NCI-H345 (cell line): ENCODE measurements at regions not wholly inside any gene's neighbourhood (a gene's known extent, or its start where the extent isn't known, plus 50 kb on each side); places are given as distances from the start of the nearest gene placed in this dataset.
"Not testable (repeated sequence)": the region's sequence is repeated elsewhere in the genome, so short reads cannot be mapped to it uniquely, and the experiment has no call there.

Source experiments
- DNase-seq: peaks from one replicate; lab custom pipeline; 2025; lab: John Stamatoyannopoulos, UW

DNA sequence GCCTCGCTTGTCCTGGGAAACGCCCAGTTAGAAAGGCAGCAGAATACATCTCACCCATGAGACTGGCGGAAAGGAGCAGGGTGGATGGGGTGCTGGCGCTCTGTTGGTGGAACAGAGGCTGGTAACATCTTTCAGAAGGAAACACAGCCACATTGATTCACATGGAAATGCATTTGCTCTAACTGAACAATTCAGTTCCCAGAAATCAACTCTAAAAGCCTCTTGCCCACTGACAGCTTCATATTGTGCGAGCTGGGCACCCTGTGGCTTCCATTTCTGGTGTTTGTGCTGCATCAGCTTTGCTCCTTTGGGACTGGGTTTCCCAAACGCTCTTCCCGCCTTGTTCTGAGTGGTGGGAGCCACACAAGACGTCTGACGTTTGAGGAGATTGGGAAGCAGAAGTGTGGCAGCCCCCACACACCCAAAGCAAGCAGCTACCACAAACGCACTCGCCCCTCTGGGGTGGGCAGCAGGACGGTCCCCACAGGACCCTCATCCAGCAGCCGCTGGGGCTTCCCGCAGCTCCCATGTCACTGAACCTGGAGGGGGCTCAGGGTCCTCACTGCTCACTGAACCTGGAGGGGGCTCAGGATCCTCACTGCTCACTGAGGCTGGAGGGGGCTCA lies 229.5 kb downstream of the ERMARD start:
- no peak for DNase-seq

DNA sequence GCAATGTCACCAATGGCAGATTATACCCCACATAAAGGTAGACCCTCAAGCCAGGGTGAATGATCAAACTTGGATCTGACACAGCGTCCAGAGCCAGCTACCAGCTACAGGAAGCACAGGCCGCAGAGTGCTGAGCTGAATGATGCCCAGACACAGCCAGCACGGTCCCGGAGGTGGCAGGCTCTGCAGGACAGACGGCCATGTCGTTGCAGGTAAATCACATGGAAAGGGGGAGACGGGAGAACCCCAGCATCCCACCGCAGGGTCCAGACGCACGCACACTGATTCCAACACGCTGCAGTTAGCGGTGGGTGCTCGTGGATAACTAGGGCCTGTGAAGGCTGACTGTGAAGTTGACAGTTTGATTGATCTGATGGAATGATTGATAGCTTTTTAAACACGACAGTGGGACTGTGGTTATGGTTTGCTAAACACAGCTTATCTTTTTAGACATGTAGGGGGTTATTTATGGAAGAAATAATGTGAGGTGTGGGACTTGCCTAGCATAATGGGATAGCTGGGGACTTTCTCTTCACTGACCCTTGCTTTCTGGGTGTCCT lies 228.5 kb downstream of the ERMARD start:
- DNase-seq = no peak

DNA sequence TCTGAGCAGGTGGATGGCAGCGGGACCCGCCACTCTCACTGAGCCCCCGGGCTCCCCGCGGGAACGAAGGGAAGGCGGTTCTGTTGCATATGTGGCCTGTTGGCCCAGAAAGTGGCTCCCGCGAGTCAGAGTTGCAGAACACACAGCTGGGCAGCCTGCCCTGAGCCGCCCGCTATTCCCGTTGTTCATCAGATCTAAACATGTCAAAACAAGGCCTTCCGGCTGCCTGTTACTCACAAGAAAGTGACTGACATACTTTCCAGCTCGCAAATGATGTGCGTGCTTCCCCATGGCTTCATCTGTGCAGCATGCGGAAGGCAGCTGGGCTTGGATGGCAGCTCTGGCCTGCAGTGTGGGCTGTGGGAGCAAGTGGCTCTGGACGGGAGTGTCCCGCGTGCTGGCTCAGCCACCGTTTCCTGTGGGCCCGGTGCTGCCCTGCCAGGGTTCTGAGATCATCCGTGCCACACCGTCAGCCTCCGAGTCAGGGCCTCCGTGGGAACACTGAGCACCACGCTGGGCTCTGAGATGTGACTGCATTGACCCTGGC lies 227.3 kb downstream of the ERMARD start:
- no peak for DNase-seq

- DNase-seq = no peak
These were observed 226.2 kb downstream of the ERMARD start for GRCh38 chr6:169977434-169978265.

- DNase-seq = no peak
These were observed 225.1 kb downstream of the ERMARD start for GRCh38 chr6:169976301-169977081.

DNA sequence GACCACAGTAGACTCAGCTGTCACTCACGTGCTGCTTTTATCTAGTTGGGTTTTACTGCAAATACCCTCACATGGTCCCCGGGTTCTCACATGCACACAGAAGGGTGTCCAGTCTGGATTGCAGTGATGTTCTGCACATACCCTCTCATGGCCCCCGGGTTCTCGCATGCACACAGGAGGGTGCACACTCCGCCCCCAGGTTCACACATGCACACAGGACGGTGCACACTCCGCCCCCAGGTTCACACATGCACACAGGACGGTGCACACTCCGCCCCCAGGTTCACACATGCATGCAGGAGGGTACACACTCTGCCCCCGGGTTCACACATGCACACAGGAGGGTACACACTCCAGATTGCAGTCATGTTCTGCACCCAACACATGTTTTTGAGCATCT lies 224.3 kb downstream of the ERMARD start:
- DNase-seq = no peak

DNA sequence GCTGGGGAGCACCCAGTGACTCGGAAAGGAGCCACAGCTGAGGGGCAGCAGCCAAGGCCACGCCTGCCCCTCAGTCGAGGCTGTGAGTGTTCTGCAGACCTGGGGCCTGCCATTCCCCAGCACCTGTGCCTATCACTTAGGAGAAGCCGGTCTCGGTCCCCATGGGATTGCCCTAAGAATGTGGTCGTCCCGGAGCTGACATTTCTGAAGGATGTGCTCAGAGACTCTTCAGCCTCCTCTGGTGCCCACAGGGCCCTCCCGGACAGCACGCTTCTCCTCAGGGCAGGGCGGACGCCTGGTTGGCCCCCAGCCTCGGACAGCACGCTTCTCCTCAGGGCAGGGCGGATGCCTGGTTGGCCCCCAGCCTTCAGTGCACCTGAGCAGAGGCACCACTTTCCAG lies 223.9 kb downstream of the ERMARD start:
- DNase-seq = no peak

- no peak for DNase-seq
These were observed 223.2 kb downstream of the ERMARD start for GRCh38 chr6:169974663-169975062.

- not testable (repeated sequence) for DNase-seq
These were observed 222.4 kb downstream of the ERMARD start for GRCh38 chr6:169973588-169974467.

DNA sequence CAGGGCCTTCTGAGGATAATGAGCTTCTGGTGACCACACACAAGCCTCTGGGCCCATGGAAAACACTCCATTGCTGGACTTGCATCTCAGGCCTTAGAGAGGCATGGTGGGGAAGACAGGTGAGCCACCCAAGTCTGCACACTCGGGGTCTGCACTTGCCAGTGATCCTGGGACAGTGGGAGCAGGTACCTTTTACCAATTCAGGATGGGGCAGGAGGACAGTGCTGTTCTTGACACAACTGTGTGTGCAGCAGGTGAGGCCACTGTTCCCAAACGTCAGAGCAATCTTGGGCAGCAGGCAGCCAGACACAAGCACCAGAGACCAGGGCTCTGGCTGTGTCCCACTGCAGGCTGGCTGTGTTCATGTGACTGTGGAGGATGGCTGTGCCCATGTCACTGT lies 221.3 kb downstream of the ERMARD start:
- no peak for DNase-seq

DNA sequence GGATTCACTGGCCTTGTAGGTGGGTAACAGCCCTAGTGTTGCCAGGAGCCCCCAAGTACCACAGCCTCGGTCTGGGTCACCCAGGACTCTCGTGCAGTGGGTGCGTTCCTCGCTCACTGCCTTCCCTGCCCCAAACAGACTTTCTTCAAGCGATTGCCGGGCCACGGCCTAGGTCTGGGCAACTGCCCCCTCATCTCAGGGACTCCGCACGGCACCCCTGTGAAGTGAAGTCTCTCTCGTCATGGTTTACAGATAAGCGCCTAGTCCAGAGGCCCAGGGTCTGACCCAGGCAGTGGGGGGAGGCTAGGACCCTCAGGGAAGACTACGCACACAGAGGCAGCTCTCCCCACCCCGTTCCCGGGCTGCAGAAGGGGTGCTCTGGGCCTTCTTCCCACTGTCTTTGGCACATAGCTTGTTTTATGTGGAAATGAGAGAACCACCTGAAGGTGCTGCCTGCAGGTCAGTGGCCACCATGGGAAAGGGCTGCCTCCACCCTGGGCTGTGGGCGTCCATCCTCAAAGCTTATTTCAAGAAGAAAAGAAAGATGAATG lies 220.8 kb downstream of the ERMARD start:
- no peak for DNase-seq

DNA sequence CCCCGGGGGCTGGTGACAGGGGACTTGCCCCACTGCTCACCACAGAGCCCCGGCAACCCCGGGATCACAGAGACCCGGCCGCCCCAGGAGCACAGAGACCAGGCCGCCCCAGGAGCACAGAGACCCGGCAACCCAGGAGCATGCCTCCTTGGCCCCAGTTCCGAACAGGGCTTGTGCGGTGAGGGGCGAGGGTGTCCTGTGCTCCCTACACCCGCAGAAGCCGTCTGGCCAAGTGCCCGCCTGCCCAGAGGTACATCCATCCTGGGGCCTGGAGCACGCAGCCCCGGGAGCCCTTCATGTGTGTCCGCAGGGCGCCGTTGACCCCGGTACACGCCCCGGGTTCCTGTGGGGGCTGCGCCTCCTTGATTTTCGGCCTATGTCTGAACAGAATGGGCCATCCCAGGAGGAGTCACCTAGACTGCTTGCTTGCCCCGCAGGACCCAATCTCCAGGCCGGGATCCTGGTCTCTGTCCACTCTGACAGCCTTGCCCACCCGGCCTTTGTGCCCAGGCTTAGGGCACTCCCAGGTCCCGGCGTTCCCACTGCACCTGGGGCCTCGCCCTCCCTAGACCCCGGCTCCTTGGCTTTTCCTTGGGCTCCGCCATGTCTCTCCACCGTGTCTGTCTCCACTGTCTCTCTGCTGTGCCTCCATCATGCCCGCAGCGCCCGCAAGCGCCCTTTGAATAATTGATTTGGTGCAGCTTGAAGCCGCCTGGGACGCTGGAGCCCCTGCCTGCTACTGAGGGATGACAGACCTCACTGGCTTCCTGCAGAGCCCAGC lies 219.8 kb downstream of the ERMARD start:
- no peak for DNase-seq

DNA sequence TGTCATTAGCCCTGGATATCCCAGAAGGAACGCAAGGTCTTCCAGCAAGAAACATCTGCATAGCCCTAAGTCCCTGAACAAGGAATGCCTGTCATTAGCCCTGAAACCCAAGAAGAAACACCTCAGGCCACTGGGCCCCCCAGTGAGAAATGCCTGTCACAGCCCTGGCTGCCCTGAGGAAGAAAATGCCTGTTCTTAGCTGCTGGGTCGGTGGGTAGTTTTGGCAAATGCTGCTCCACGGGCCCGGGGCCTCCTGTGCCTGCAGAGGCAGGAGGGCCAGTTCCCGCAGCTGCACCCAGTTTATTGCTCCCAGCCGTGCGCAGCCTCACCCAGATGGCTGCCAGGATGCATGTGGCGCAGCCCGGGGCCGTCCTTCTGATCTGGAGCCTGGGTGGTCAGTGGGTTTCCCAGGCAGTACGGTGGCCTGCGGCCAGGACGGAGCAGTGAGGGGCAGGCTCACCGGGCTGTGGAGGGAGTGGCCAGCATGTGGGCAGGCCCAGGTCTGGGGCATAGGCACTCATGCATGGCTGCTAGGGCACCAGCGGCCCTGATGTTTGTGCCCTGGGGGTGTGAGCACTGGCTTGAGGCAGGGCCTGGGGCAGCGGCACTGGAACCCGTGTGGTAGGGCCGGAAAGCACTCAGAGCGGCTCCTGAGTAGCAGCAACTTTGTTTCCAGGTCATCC lies 219.0 kb downstream of the ERMARD start:
- DNase-seq = no peak

- DNase-seq = no peak
These were observed 218.1 kb downstream of the ERMARD start for GRCh38 chr6:169969372-169970099.

GRCh38 chr6:169968541-169969270 lies 217.3 kb downstream of the ERMARD start:
- no peak for DNase-seq

- DNase-seq = no peak
These were observed 216.3 kb downstream of the ERMARD start for GRCh38 chr6:169967687-169968086.

DNA sequence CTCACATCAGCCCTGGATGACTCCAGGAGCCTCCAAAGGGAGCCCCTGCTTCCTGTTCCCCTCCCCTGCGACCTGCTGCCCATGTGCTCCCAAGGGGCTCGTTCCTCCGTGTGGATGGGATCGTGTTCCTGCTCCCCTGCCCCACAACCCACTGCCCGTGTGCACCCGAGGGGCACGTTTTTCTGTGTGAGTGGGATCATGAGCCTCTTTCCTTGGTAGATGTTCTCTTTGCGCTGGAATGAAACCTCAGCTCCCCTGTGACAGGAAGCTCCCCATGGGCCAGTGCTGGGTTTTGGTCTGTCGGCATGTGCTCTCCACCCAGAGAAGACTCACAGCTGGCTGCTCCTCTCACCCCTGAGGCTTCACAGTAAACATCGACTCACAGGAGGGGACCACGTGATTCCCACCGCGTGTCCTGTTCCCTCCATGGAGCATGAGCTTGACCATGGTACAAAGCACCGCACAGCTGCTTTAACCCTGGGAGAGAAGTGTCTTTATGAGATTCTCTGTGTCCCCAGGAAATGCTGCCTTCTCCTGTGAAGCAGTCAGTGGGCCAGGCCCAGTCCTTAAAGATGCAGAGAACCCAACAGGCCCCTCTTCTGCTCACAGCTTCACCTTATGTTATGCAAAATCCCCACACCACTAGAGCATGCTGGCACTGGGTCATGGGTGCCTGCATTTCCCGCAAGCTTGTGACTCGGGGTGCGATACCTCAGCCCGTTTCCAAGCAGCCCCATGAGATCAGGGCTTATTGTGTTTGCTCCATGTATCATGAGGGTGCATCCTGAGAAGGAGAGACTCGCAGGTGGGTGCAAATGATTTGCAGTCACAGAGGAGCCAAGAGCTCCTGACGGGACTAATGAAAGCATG lies 215.1 kb downstream of the ERMARD start:
- DNase-seq = no peak
